GM23248 (cell line): ENCODE measurements at regions not wholly inside any gene's neighbourhood (a gene's known extent, or its start where the extent isn't known, plus 50 kb on each side); places are given as distances from the start of the nearest gene placed in this dataset.

Experiments used
- DNase-seq: peaks from one replicate; pipeline ENCODE4 v3.0.0-alpha.2; 2015
- H2AFZ ChIP-seq: fragments of 200-600 bp; sonication (generic); 2 replicates; pipeline ENCODE4 v1.6.1; 2016; ENCODE audit warnings: antibody characterized with exemption
- H3F3A ChIP-seq: fragments of 200-600 bp; sonication (generic); 2 replicates; pipeline ENCODE4 v1.6.1; 2016; ENCODE audit warnings: mild to moderate bottlenecking, antibody characterized with exemption, mixed run types; ENCODE audit not compliant: insufficient read depth
- H3K27ac ChIP-seq: fragments of 200-600 bp; sonication (generic); 2 replicates; pipeline ENCODE4 v1.5.1; 2016; ENCODE audit warnings: mild to moderate bottlenecking
- H3K27me3 ChIP-seq: fragments of 200-600 bp; sonication (generic); replicated peaks from 2 replicates; pipeline ENCODE4 v1.6.1; 2016; ENCODE audit warnings: mild to moderate bottlenecking; ENCODE audit not compliant: insufficient read depth
- H3K36me3 ChIP-seq: fragments of 200-600 bp; sonication (generic); 2 replicates; pipeline ENCODE4 v1.6.1; 2016; ENCODE audit warnings: low read depth, mild to moderate bottlenecking
- H3K4me1 ChIP-seq: fragments of 200-600 bp; sonication (generic); 2 replicates; pipeline ENCODE4 v1.6.1; 2016; ENCODE audit warnings: mild to moderate bottlenecking; ENCODE audit not compliant: insufficient read depth
- H3K4me2 ChIP-seq: fragments of 200-600 bp; sonication (generic); one replicate; pipeline ENCODE4 v1.6.1; 2016; ENCODE audit warnings: mild to moderate bottlenecking; ENCODE audit not compliant: unreplicated experiment
- H3K4me3 ChIP-seq: fragments of 200-600 bp; sonication (generic); 2 replicates; pipeline ENCODE4 v1.5.1; 2016; ENCODE audit warnings: mild to moderate bottlenecking
- H3K79me2 ChIP-seq: fragments of 200-600 bp; sonication (generic); 2 replicates; pipeline ENCODE4 v1.6.1; 2016; ENCODE audit warnings: mild to moderate bottlenecking; ENCODE audit not compliant: insufficient read depth
- H3K9ac ChIP-seq: fragments of 200-600 bp; sonication (generic); 2 replicates; pipeline ENCODE4 v1.6.1; 2016; ENCODE audit warnings: mild to moderate bottlenecking
- H3K9me2 ChIP-seq: fragments of 200-600 bp; sonication (generic); 2 replicates; pipeline ENCODE4 v1.6.1; 2016; ENCODE audit warnings: mixed run types, mild to moderate bottlenecking, moderate library complexity; ENCODE audit not compliant: insufficient read depth
- H3K9me3 ChIP-seq: fragments of 200-600 bp; sonication (generic); one replicate; pipeline ENCODE4 v1.6.1; 2017; ENCODE audit warnings: low read depth
- H4K20me1 ChIP-seq: fragments of 200-600 bp; sonication (generic); 2 replicates; pipeline ENCODE4 v1.6.0; 2016; ENCODE audit not compliant: insufficient read depth
- EZH2 ChIP-seq: fragments of 200-600 bp; sonication (generic); IDR thresholded peaks from 2 replicates; pipeline ENCODE4 v1.6.1; 2018; ENCODE audit warnings: antibody characterized with exemption, mild to moderate bottlenecking; ENCODE audit not compliant: insufficient read depth, poor library complexity, severe bottlenecking
- EZH2phosphoT487 ChIP-seq: fragments of 200-600 bp; sonication (generic); IDR thresholded peaks from 2 replicates; pipeline ENCODE4 v1.6.1; 2018; ENCODE audit warnings: antibody characterized with exemption, moderate library complexity, mild to moderate bottlenecking, low read depth; ENCODE audit not compliant: insufficient read depth
- WGBS, 2 experiments: methylation state at CpG; one replicate each; pipeline ENCODE4 v1.1.6; 2015 to 2017; ENCODE audit warnings: low lambda C conversion rate in 2 of 2, low coverage in 1 of 2; ENCODE audit errors: missing lambda C conversion rate in 2 of 2; 5-methylcytosine and 5-hydroxymethylcytosine counted together
- in situ Hi-C: fragments of 300-500 bp; cut with MboI; formaldehyde crosslinking; loops from 2 replicates; pipeline ENCODE4 v1.15.0; 2020

DNA sequence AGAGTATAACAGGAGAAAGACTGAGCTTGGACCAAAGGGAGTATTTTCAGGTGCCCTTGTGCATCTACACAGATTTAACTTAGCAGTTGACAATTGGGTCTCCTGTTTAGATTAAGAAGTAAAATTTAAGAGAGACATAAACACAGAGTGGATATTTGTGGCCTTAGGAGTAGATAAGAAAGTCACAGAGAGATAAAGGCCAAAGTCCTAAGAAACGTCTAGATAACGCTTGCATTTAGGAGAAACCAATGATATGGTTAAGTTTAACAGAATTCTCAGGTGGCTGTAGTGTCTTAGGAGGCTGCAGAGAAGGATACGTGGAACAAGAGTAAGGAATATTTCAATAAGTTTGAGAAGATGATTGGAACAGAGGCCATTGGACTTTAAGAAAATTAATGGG, 155.0 kb upstream of the DAB2 start:
- 97 to 98% methylated on average over 3 of the region's 3 CpGs for WGBS, 2 experiments
- H3K9me3 ChIP-seq: no peaks in the 10 kb centered on the region
- no peak overlapping the region for H3K4me2 ChIP-seq
- H2AFZ ChIP-seq: no peak overlapping the region
- TF ChIP-seq EZH2phosphoT487 (no peak), EZH2 (no peak)
- no peak overlapping the region for H3K9ac ChIP-seq
- peaks cover 5% of the 10 kb centered on the region; the same call in 1 of the 2 replicates for H3K27me3 ChIP-seq
- no peak overlapping the region for H3K4me3 ChIP-seq
- no peaks in the 10 kb centered on the region for H4K20me1 ChIP-seq
- H3K4me1 ChIP-seq: peaks cover 20% of the 10 kb centered on the region
- H3K27ac ChIP-seq: no peak overlapping the region
- H3K79me2 ChIP-seq: no peaks in the 10 kb centered on the region
- H3K36me3 ChIP-seq: no peaks in the 10 kb centered on the region
- in situ Hi-C loops: loop anchor here (25.0 kb wide), 3 partner anchors 358 to 1308 kb away; no protein-coding TSS in a partner anchor
- H3F3A ChIP-seq: peaks cover 20% of the 10 kb centered on the region
- no peaks in the 10 kb centered on the region for H3K9me2 ChIP-seq
- no peak for DNase-seq

DNA sequence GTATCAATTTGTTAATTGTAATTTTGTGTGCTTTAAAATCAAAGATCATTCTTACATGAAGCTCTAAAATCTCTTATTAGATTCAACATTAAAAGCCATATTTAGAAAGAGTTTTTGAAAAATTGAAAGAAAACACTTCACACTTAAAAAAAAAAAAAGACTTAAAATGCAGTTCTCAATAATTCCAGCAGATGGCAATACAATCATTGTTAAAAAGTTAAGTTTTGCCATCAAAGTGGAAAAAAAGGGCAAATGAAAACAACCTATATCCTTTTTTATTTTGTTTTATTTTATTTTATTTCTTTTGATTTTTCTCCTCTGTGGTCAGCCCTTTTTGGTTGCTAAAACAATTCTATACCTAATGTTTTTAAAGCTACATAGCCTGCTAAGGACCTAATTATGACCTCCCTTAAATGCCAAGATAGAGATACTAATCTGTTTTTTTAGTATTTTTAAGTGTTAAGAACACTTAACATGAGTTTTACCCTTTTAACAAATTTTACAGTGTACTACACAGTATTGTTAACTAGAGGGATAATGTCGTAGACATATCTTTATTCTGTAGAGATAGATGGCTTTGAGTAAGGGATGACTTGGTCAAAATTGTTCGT, 154.2 kb upstream of the DAB2 start:
- H3K4me1 ChIP-seq: peaks cover 15% of the 10 kb centered on the region
- H3K79me2 ChIP-seq: no peaks in the 10 kb centered on the region
- peaks cover 5% of the 10 kb centered on the region; the same call in 1 of the 2 replicates for H3K27me3 ChIP-seq
- TF ChIP-seq EZH2 (no peak), EZH2phosphoT487 (no peak)
- H3K9ac ChIP-seq: no peak overlapping the region
- H3K9me2 ChIP-seq: no peaks in the 10 kb centered on the region
- no peak overlapping the region for H2AFZ ChIP-seq
- no peak overlapping the region for H3K4me2 ChIP-seq
- H3K9me3 ChIP-seq: no peaks in the 10 kb centered on the region
- no peaks in the 10 kb centered on the region for H3K36me3 ChIP-seq
- H3K27ac ChIP-seq: no peak overlapping the region
- H4K20me1 ChIP-seq: no peaks in the 10 kb centered on the region
- DNase-seq: peak; percentile 52
- 67 to 76% methylated on average over 2 of the region's 2 CpGs for WGBS, 2 experiments
- no peak overlapping the region for H3K4me3 ChIP-seq
- H3F3A ChIP-seq: peaks cover 20% of the 10 kb centered on the region
- in situ Hi-C loops: loop anchor here (25.0 kb wide), 3 partner anchors 358 to 1308 kb away; no protein-coding TSS in a partner anchor

- TF ChIP-seq EZH2 (no peak), EZH2phosphoT487 (no peak)
- Histone ChIP-seq H3K9ac (no peak overlapping the region), H4K20me1 (no peaks in the 10 kb centered on the region), H3K4me3 (no peak overlapping the region), H3K27ac (no peak overlapping the region), H3K4me1 (peaks cover 15% of the 10 kb centered on the region), H2AFZ (no peak overlapping the region), H3K4me2 (no peak overlapping the region), H3K79me2 (no peaks in the 10 kb centered on the region), H3F3A (peaks cover 20% of the 10 kb centered on the region), H3K9me2 (no peaks in the 10 kb centered on the region), H3K36me3 (no peaks in the 10 kb centered on the region), H3K27me3 (peaks cover 2% of the 10 kb centered on the region; the same call in 1 of the 2 replicates), H3K9me3 (no peaks in the 10 kb centered on the region)
- in situ Hi-C loops: loop anchor here (25.0 kb wide), 3 partner anchors 360 to 1310 kb away; no protein-coding TSS in a partner anchor
- 69 to 76% methylated on average over 2 of the region's 2 CpGs for WGBS, 2 experiments
- no peak for DNase-seq
These were observed 152.7 kb upstream of the DAB2 start for GRCh38 chr5:39577529-39577928.

DNA sequence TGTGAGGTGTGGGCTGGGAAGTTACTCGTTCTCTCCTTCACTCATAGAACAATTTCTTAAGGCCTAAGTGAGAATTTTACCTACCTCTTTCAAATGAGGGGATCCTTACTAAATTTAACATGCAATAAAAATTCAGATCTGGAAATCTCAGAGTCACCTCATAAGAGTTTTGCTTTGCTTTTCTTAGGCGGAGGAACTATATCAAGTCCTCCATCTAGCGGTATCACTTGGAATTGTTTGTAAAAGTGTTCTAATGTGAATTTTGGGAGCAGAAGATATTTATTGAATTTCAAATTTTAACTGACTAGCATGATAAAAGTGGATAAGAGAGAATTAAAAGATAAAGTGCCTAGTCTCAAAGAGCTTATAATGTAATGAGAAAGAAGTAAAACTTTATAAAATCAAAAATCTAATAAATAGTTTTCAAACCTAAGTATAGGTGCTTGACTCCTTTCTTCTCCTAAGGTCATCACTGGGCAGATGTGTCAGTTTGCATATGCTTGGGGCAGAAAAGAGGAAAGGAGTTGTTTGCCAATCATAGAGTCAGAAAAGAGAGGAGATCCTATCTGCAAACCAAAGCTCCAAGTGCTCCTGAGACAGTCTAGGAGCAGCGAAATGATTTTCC, 145.7 kb upstream of the DAB2 start:
- Histone ChIP-seq H3K27ac (no peak overlapping the region), H3K9me3 (no peaks in the 10 kb centered on the region), H3F3A (no peaks in the 10 kb centered on the region), H3K27me3 (no peaks in the 10 kb centered on the region), H4K20me1 (no peaks in the 10 kb centered on the region), H3K4me1 (no peaks in the 10 kb centered on the region), H3K79me2 (no peaks in the 10 kb centered on the region), H3K4me2 (no peak overlapping the region), H3K4me3 (no peak overlapping the region), H3K36me3 (no peaks in the 10 kb centered on the region), H2AFZ (no peak overlapping the region), H3K9me2 (no peaks in the 10 kb centered on the region), H3K9ac (no peak overlapping the region)
- TF ChIP-seq EZH2: no peak
- TF ChIP-seq EZH2phosphoT487: no peak
- DNase-seq: peak; percentile 78
- in situ Hi-C loops: loop anchor here (25.0 kb wide), 1 partner anchor 358 kb away; the partner anchor contains the start of gene FYB1
- WGBS, 2 experiments: 25 to 29% methylated on average over 4 of the region's 4 CpGs
